HG03103 (cell line): ENCODE measurements at regions not wholly inside any gene's neighbourhood (a gene's known extent, or its start where the extent isn't known, plus 50 kb on each side); places are given as distances from the start of the nearest gene placed in this dataset.
"Not testable (repeated sequence)": the region's sequence is repeated elsewhere in the genome, so short reads cannot be mapped to it uniquely, and the experiment has no call there.

Source experiments
- ATAC-seq: cut with Tn5 transposase; IDR thresholded peaks from one replicate; pipeline ENCODE4 v1.9.1; 2021; ENCODE audit warnings: low read depth; ENCODE audit not compliant: unreplicated experiment

- ATAC-seq, result no peak
These were observed 55.0 kb downstream of the OXSM start for GRCh38 chr3:25844891-25845290.

GRCh38 chr3:25846282-25846681 is 56.4 kb downstream of the OXSM start:
- ATAC-seq, result no peak

- no peak for ATAC-seq
These were observed 59.2 kb downstream of the OXSM start for GRCh38 chr3:25849091-25849490.

- ATAC-seq, result no peak
These were observed 59.9 kb downstream of the OXSM start for GRCh38 chr3:25849641-25850385.

GRCh38 chr3:25851693-25852259 is 61.9 kb downstream of the OXSM start:
- not testable (repeated sequence) for ATAC-seq

- ATAC-seq, result no peak
These were observed 64.3 kb downstream of the OXSM start for GRCh38 chr3:25854214-25854613.

GRCh38 chr3:25854635-25855034 is 64.7 kb downstream of the OXSM start:
- no peak for ATAC-seq

- no peak for ATAC-seq
These were observed 65.4 kb downstream of the OXSM start for GRCh38 chr3:25855266-25855784.

GRCh38 chr3:25856902-25857518 is 67.1 kb downstream of the OXSM start:
- peak; percentile 88 for ATAC-seq

GRCh38 chr3:25861566-25861965 is 71.7 kb downstream of the OXSM start:
- ATAC-seq, result no peak

- ATAC-seq, result no peak
These were observed 73.1 kb downstream of the OXSM start for GRCh38 chr3:25863011-25863415.

- no peak for ATAC-seq
These were observed 73.6 kb downstream of the OXSM start for GRCh38 chr3:25863416-25863959.

GRCh38 chr3:25870452-25870851 is 80.6 kb downstream of the OXSM start:
- no peak for ATAC-seq

GRCh38 chr3:25872200-25872877 is 82.4 kb downstream of the OXSM start:
- ATAC-seq, result peak; percentile 89

- ATAC-seq, result no peak
These were observed 93.6 kb downstream of the OXSM start for GRCh38 chr3:25883492-25883891.

GRCh38 chr3:25884981-25885380 is 95.1 kb downstream of the OXSM start:
- ATAC-seq, result no peak

GRCh38 chr3:25885544-25885943 is 95.7 kb downstream of the OXSM start:
- no peak for ATAC-seq

- no peak for ATAC-seq
These were observed 98.0 kb downstream of the OXSM start for GRCh38 chr3:25887907-25888306.

GRCh38 chr3:25888892-25889524 is 99.1 kb downstream of the OXSM start:
- no peak for ATAC-seq

GRCh38 chr3:25889525-25889917 is 99.6 kb downstream of the OXSM start:
- no peak for ATAC-seq
